Esophagus squamous epithelium (tissue), 4 donors: ENCODE measurements at regions not wholly inside any gene's neighbourhood (a gene's known extent, or its start where the extent isn't known, plus 50 kb on each side); places are given as distances from the start of the nearest gene placed in this dataset.

Experiments
- CTCF ChIP-seq, 6 experiments: fragments of 450-650 bp in 4 of 6; fragments of 200-600 bp in 2 of 6; sonication (generic) in 2 of 6; IDR thresholded peaks; one replicate each; pipeline ENCODE4 v1.5.1; 2016 to 2019; ENCODE audit warnings: antibody characterized with exemption in 6 of 6, mild to moderate bottlenecking in 4 of 6, moderate library complexity in 4 of 6
- POLR2A ChIP-seq, 4 donors: fragments of 450-650 bp; IDR thresholded peaks; one replicate each; pipeline ENCODE4 v1.6.1; 2017; ENCODE audit warnings: antibody characterized with exemption in 4 of 4, mild to moderate bottlenecking in 4 of 4, moderate library complexity in 3 of 4

GRCh38 chr1:90318431-90318830 is 323.5 kb downstream of the ZNF326 start:
- no peak for TF ChIP-seq CTCF (IDR thresholded peaks at IDR 0.05)
- no peak for TF ChIP-seq POLR2A (IDR thresholded peaks at IDR 0.05)
